Fibroblast of villous mesenchyme (primary cell): ENCODE measurements at regions not wholly inside any gene's neighbourhood (a gene's known extent, or its start where the extent isn't known, plus 50 kb on each side); places are given as distances from the start of the nearest gene placed in this dataset.

Source experiments
- DNase-seq: peaks from one replicate; pipeline ENCODE4 v3.0.0-alpha.2; 2010; ENCODE audit warnings: low read depth
- H3K4me3 ChIP-seq: 2 replicates; pipeline ENCODE4 v1.5.1; 2011; ENCODE audit warnings: low read depth, mild to moderate bottlenecking, low read length
- CTCF ChIP-seq: IDR thresholded peaks from 2 replicates; pipeline ENCODE4 v1.5.1; 2012; ENCODE audit warnings: low read depth, mild to moderate bottlenecking, low read length; ENCODE audit not compliant: insufficient read depth

GRCh38 chr16:73124097-73124652 is 76.2 kb upstream of the ZFHX3 start:
- no peak for TF ChIP-seq CTCF
- no peak overlapping the region for H3K4me3 ChIP-seq
- no peak for DNase-seq

- H3K4me3 ChIP-seq, result no peak overlapping the region
- no peak for TF ChIP-seq CTCF
- DNase-seq, result peak; percentile 28
These were observed 74.9 kb upstream of the ZFHX3 start for GRCh38 chr16:73122604-73123391.

GRCh38 chr16:73116576-73116975 is 68.6 kb upstream of the ZFHX3 start:
- DNase-seq, result no peak
- H3K4me3 ChIP-seq, result no peak overlapping the region
- TF ChIP-seq CTCF, result no peak

GRCh38 chr16:73113336-73113735 is 65.4 kb upstream of the ZFHX3 start:
- peak; percentile 51 for DNase-seq
- no peak for TF ChIP-seq CTCF
- H3K4me3 ChIP-seq, result no peak overlapping the region

- H3K4me3 ChIP-seq, result no peak overlapping the region
- TF ChIP-seq CTCF, result no peak
- no peak for DNase-seq
These were observed 60.5 kb upstream of the ZFHX3 start for GRCh38 chr16:73108195-73108963.

- TF ChIP-seq CTCF, result no peak
- no peak overlapping the region for H3K4me3 ChIP-seq
- no peak for DNase-seq
These were observed 59.4 kb upstream of the ZFHX3 start for GRCh38 chr16:73107371-73107770.
